ENCODE measurements at regions not wholly inside any gene's neighbourhood (a gene's known extent, or its start where the extent isn't known, plus 50 kb on each side); places are given as distances from the start of the nearest gene placed in this dataset.

DNA sequence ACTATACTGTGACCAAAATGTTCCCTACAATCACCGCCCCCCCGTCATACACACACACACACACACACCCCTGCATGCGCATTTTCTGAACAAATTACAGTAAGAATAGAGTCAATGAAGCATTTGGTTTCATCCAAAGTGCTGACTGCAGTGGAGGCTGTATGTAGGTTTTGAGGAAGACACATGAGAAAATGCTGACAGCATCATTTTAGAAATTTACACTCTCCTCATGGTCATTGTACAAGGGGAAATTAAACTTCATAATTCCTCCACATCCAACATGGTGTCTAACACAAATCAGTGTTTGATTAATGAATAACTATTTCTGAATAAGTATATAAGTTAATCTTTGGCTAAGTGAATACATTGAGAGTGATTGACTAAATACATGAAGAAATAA is 1126.8 kb upstream of the PHF14 start:
- Histone ChIP-seq H3K36me3 (ENCODE audit: control insufficient read depth, insufficient read depth, low read length) (no peaks in the 10 kb centered on the region), H3K9me3 (ENCODE audit: control insufficient read depth, low read length) (no peaks in the 10 kb centered on the region), H3K27me3 (ENCODE audit: control insufficient read depth, insufficient read depth, low read length, poor library complexity, severe bottlenecking) (no peaks in the 10 kb centered on the region), H3K4me3 (ENCODE audit: low read length) (no peak overlapping the region), H3K27ac (ENCODE audit: low read depth, low read length) (no peak overlapping the region), H3K9ac (ENCODE audit: extremely low read depth, low read length, poor library complexity, severe bottlenecking) (no peak overlapping the region), H3K4me1 (ENCODE audit: control insufficient read depth, insufficient read depth, low read length) (no peaks in the 10 kb centered on the region)
- Mint-ChIP-seq H3K27me3 (ENCODE audit: insufficient read depth) (no peaks in the 10 kb centered on the region), H3K36me3 (ENCODE audit: low read depth) (no peaks in the 10 kb centered on the region), H3K9me3 (no peaks in the 10 kb centered on the region), H3K4me3 (no peak overlapping the region), H3K4me1 (no peaks in the 10 kb centered on the region), H3K27ac (no peak overlapping the region)
- TF ChIP-seq CTCF (conservative IDR thresholded peaks at IDR 0.05) = no peak
- 100% methylated on average over 3 of the region's 3 CpGs; no CpG with 5 or more reads in 1 of the 2 experiments for WGBS, 2 experiments (ENCODE audit: insufficient coverage in 1 of 2, insufficient read length in 1 of 2)
- no peak for DNase-seq

DNA sequence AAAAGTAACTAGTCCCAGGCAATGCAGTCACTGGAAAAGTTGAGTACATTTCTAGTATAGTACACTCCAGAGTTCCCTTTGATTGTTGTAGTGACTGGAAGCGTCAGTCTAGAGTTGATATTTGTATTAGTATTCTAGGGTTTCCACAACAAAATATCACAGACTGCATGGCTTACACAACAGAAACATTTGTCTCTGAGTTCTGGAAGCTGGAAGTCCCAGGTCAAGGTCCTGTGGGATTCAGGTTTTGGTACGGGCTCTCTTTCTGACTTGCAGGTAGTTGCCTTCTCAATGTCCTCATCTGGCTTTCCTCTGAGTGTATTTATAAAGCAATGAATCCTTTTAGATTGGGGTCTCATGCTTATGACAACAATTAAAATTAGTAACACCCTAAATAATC is 1119.1 kb upstream of the PHF14 start:
- H3K4me3 ChIP-seq (ENCODE audit: low read length) = no peak overlapping the region
- H3K27me3 ChIP-seq (ENCODE audit: control insufficient read depth, insufficient read depth, low read length, poor library complexity, severe bottlenecking) = no peaks in the 10 kb centered on the region
- no peak overlapping the region for H3K4me3 Mint-ChIP-seq
- WGBS, 2 experiments (ENCODE audit: insufficient coverage in 1 of 2, insufficient read length in 1 of 2) = 87% methylated on average over 2 of the region's 2 CpGs; no CpG with 5 or more reads in 1 of the 2 experiments
- H3K9me3 Mint-ChIP-seq = no peaks in the 10 kb centered on the region
- H3K27ac Mint-ChIP-seq = no peak overlapping the region
- TF ChIP-seq CTCF (conservative IDR thresholded peaks at IDR 0.05) = no peak
- no peaks in the 10 kb centered on the region for H3K36me3 ChIP-seq (ENCODE audit: control insufficient read depth, insufficient read depth, low read length)
- no peaks in the 10 kb centered on the region for H3K36me3 Mint-ChIP-seq (ENCODE audit: low read depth)
- no peaks in the 10 kb centered on the region for H3K27me3 Mint-ChIP-seq (ENCODE audit: insufficient read depth)
- H3K4me1 ChIP-seq (ENCODE audit: control insufficient read depth, insufficient read depth, low read length) = no peaks in the 10 kb centered on the region
- DNase-seq = no peak
- no peaks in the 10 kb centered on the region for H3K4me1 Mint-ChIP-seq
- no peak overlapping the region for H3K27ac ChIP-seq (ENCODE audit: low read depth, low read length)
- no peaks in the 10 kb centered on the region for H3K9me3 ChIP-seq (ENCODE audit: control insufficient read depth, low read length)
- no peak overlapping the region for H3K9ac ChIP-seq (ENCODE audit: extremely low read depth, low read length, poor library complexity, severe bottlenecking)

GRCh38 chr7:9856668-9857067 is 1117.0 kb upstream of the PHF14 start:
- Mint-ChIP-seq H3K36me3 (ENCODE audit: low read depth) (no peaks in the 10 kb centered on the region), H3K4me3 (no peak overlapping the region), H3K4me1 (no peaks in the 10 kb centered on the region), H3K27me3 (ENCODE audit: insufficient read depth) (no peaks in the 10 kb centered on the region), H3K27ac (no peak overlapping the region), H3K9me3 (no peaks in the 10 kb centered on the region)
- 75 to 91% methylated on average over 1 of the region's 1 CpG for WGBS, 2 experiments (ENCODE audit: insufficient coverage in 1 of 2, insufficient read length in 1 of 2)
- H3K9me3 ChIP-seq (ENCODE audit: control insufficient read depth, low read length) = no peaks in the 10 kb centered on the region
- H3K27ac ChIP-seq (ENCODE audit: low read depth, low read length) = no peak overlapping the region
- no peak overlapping the region for H3K4me3 ChIP-seq (ENCODE audit: low read length)
- H3K9ac ChIP-seq (ENCODE audit: extremely low read depth, low read length, poor library complexity, severe bottlenecking) = no peak overlapping the region
- H3K4me1 ChIP-seq (ENCODE audit: control insufficient read depth, insufficient read depth, low read length) = no peaks in the 10 kb centered on the region
- H3K36me3 ChIP-seq (ENCODE audit: control insufficient read depth, insufficient read depth, low read length) = no peaks in the 10 kb centered on the region
- no peak for TF ChIP-seq CTCF (conservative IDR thresholded peaks at IDR 0.05)
- H3K27me3 ChIP-seq (ENCODE audit: control insufficient read depth, insufficient read depth, low read length, poor library complexity, severe bottlenecking) = no peaks in the 10 kb centered on the region
- no peak for DNase-seq
